Astrocyte (in vitro differentiated cells and primary cell): ENCODE measurements at regions not wholly inside any gene's neighbourhood (a gene's known extent, or its start where the extent isn't known, plus 50 kb on each side); places are given as distances from the start of the nearest gene placed in this dataset.

Experiments
- DNase-seq: peaks from one replicate; pipeline ENCODE4 v3.0.0-alpha.2; 2010; ENCODE audit warnings: low read depth
- FAIRE-seq: peaks from 2 replicates; lab custom pipeline; 2011; peaks lifted over from hg19 to GRCh38; lab: Jason Lieb, UNC
- H2AFZ ChIP-seq: 2 replicates; pipeline ENCODE4 v1.6.0; 2012; ENCODE audit warnings: low read depth, low read length, inconsistent platforms
- H3K27ac ChIP-seq: 2 replicates; pipeline ENCODE4 v1.5.1; 2011; ENCODE audit warnings: low read depth, low read length, inconsistent platforms
- H3K27me3 ChIP-seq: 2 replicates; pipeline ENCODE4 v1.6.0; 2011; ENCODE audit warnings: low read length, inconsistent platforms; ENCODE audit not compliant: insufficient read depth
- H3K36me3 ChIP-seq: 2 replicates; pipeline ENCODE4 v1.5.1; 2011; ENCODE audit warnings: low read length, inconsistent platforms; ENCODE audit not compliant: insufficient read depth
- H3K4me1 ChIP-seq: 2 replicates; pipeline ENCODE4 v1.5.1; 2011; ENCODE audit warnings: low read length, inconsistent platforms; ENCODE audit not compliant: insufficient read depth
- H3K4me2 ChIP-seq: 2 replicates; pipeline ENCODE4 v1.6.0; 2012; ENCODE audit warnings: low read length, inconsistent platforms
- H3K4me3 ChIP-seq: 2 replicates; pipeline ENCODE4 v1.5.1; 2011; ENCODE audit warnings: low read depth, mild to moderate bottlenecking, low read length, inconsistent platforms; ENCODE audit not compliant: insufficient read depth
- H3K79me2 ChIP-seq: 2 replicates; pipeline ENCODE4 v1.6.0; 2012; ENCODE audit warnings: mild to moderate bottlenecking, low read length, inconsistent platforms; ENCODE audit not compliant: insufficient read depth
- H3K9ac ChIP-seq: 2 replicates; pipeline ENCODE4 v1.6.0; 2012; ENCODE audit warnings: mild to moderate bottlenecking, low read length, inconsistent platforms
- H3K9me3 ChIP-seq: 2 replicates; pipeline ENCODE4 v1.5.1; 2012; ENCODE audit warnings: low read depth, mild to moderate bottlenecking, low read length, inconsistent platforms; ENCODE audit not compliant: insufficient read depth
- H4K20me1 ChIP-seq: 2 replicates; pipeline ENCODE4 v1.6.0; 2012; ENCODE audit warnings: low read length, inconsistent platforms; ENCODE audit not compliant: insufficient read depth
- H3K27ac Mint-ChIP-seq: one replicate; pipeline ENCODE4 v1.8.0; 2021; ENCODE audit warnings: mild to moderate bottlenecking, mixed read lengths; ENCODE audit not compliant: unreplicated experiment
- H3K27me3 Mint-ChIP-seq: one replicate; pipeline ENCODE4 v1.8.0; 2021; ENCODE audit warnings: low read depth, mixed read lengths; ENCODE audit not compliant: unreplicated experiment
- H3K36me3 Mint-ChIP-seq: one replicate; pipeline ENCODE4 v1.8.0; 2021; ENCODE audit warnings: low read depth, mixed read lengths; ENCODE audit not compliant: unreplicated experiment
- H3K4me1 Mint-ChIP-seq: one replicate; pipeline ENCODE4 v1.8.0; 2021; ENCODE audit warnings: low read depth, mixed read lengths; ENCODE audit not compliant: unreplicated experiment
- H3K4me3 Mint-ChIP-seq: one replicate; pipeline ENCODE4 v1.8.0; 2021; ENCODE audit warnings: mild to moderate bottlenecking, moderate library complexity, mixed read lengths; ENCODE audit not compliant: unreplicated experiment
- H3K9me3 Mint-ChIP-seq: one replicate; pipeline ENCODE4 v1.8.0; 2021; ENCODE audit warnings: mild to moderate bottlenecking, mixed read lengths; ENCODE audit not compliant: unreplicated experiment
- CTCF ChIP-seq: IDR thresholded peaks from 2 replicates; pipeline ENCODE4 v1.5.1; 2011; ENCODE audit warnings: low read depth, mild to moderate bottlenecking, inconsistent platforms, low read length, moderate library complexity; ENCODE audit not compliant: insufficient read depth
- EZH2 ChIP-seq: IDR thresholded peaks from 2 replicates; pipeline ENCODE4 v1.6.1; 2012; ENCODE audit warnings: mild to moderate bottlenecking, low read length, inconsistent platforms; ENCODE audit not compliant: insufficient read depth

GRCh38 chr6:167444602-167445346 is 119.9 kb downstream of the TTLL2 start:
- no peak overlapping the region for H3K27ac Mint-ChIP-seq
- H3K4me3 Mint-ChIP-seq: no peak overlapping the region
- Histone ChIP-seq H3K9ac (no peak overlapping the region), H3K9me3 (no peaks in the 10 kb centered on the region), H3K27me3 (peaks cover 3% of the 10 kb centered on the region), H3K36me3 (no peaks in the 10 kb centered on the region), H4K20me1 (no peaks in the 10 kb centered on the region), H2AFZ (no peak overlapping the region), H3K4me1 (no peaks in the 10 kb centered on the region), H3K79me2 (no peaks in the 10 kb centered on the region), H3K4me2 (no peak overlapping the region), H3K27ac (no peak overlapping the region), H3K4me3 (no peak overlapping the region)
- peaks cover 3% of the 10 kb centered on the region for H3K9me3 Mint-ChIP-seq
- no peaks in the 10 kb centered on the region for H3K36me3 Mint-ChIP-seq
- DNase-seq (no peak), FAIRE-seq (no peak)
- H3K27me3 Mint-ChIP-seq: peaks cover 26% of the 10 kb centered on the region
- H3K4me1 Mint-ChIP-seq: peaks cover 18% of the 10 kb centered on the region
- TF ChIP-seq CTCF (no peak), EZH2 (no peak)

GRCh38 chr6:167445568-167445967 is 120.7 kb downstream of the TTLL2 start:
- FAIRE-seq (no peak), DNase-seq (no peak)
- Mint-ChIP-seq H3K36me3 (no peaks in the 10 kb centered on the region), H3K27me3 (peaks cover 30% of the 10 kb centered on the region), H3K9me3 (peaks cover 3% of the 10 kb centered on the region), H3K4me3 (no peak overlapping the region), H3K27ac (no peak overlapping the region), H3K4me1 (peaks cover 18% of the 10 kb centered on the region)
- TF ChIP-seq CTCF (no peak), EZH2 (no peak)
- Histone ChIP-seq H3K79me2 (no peaks in the 10 kb centered on the region), H3K4me2 (no peak overlapping the region), H4K20me1 (no peaks in the 10 kb centered on the region), H2AFZ (no peak overlapping the region), H3K4me1 (no peaks in the 10 kb centered on the region), H3K27ac (no peak overlapping the region), H3K4me3 (no peak overlapping the region), H3K9me3 (no peaks in the 10 kb centered on the region), H3K9ac (no peak overlapping the region), H3K36me3 (no peaks in the 10 kb centered on the region), H3K27me3 (peaks cover 3% of the 10 kb centered on the region)

- peaks cover 3% of the 10 kb centered on the region for H3K27me3 ChIP-seq
- H3K9ac ChIP-seq: no peak overlapping the region
- H3K4me1 ChIP-seq: no peaks in the 10 kb centered on the region
- no peak overlapping the region for H3K4me3 Mint-ChIP-seq
- no peak overlapping the region for H3K4me2 ChIP-seq
- no peak overlapping the region for H3K27ac ChIP-seq
- TF ChIP-seq EZH2 (no peak), CTCF (no peak)
- no peak for FAIRE-seq
- no peak for DNase-seq
- H3K9me3 ChIP-seq: no peaks in the 10 kb centered on the region
- peaks cover 33% of the 10 kb centered on the region for H3K27me3 Mint-ChIP-seq
- peaks cover 18% of the 10 kb centered on the region for H3K4me1 Mint-ChIP-seq
- no peaks in the 10 kb centered on the region for H3K36me3 ChIP-seq
- H3K79me2 ChIP-seq: no peaks in the 10 kb centered on the region
- no peak overlapping the region for H3K27ac Mint-ChIP-seq
- H2AFZ ChIP-seq: no peak overlapping the region
- no peaks in the 10 kb centered on the region for H4K20me1 ChIP-seq
- peaks cover 3% of the 10 kb centered on the region for H3K9me3 Mint-ChIP-seq
- H3K4me3 ChIP-seq: no peak overlapping the region
- no peaks in the 10 kb centered on the region for H3K36me3 Mint-ChIP-seq
Measured at GRCh38 chr6:167446046-167446445, 121.2 kb downstream of the TTLL2 start.
